ENCODE measurements at regions not wholly inside any gene's neighbourhood (a gene's known extent, or its start where the extent isn't known, plus 50 kb on each side); places are given as distances from the start of the nearest gene placed in this dataset.

GRCh38 chr2:19137433-19137832 lies 221.0 kb downstream of the OSR1 start:
- TF ChIP-seq CTCF (IDR thresholded peaks at IDR 0.05) = no peak
- no peaks in the 10 kb centered on the region for H3K36me3 ChIP-seq (ENCODE audit: low read depth)
- ATAC-seq = no peak
- no peak overlapping the region for H3K4me3 ChIP-seq
- no peaks in the 10 kb centered on the region for H3K4me1 ChIP-seq (ENCODE audit: low read depth)
- no peak for DNase-seq
- no peaks in the 10 kb centered on the region for H3K9me3 ChIP-seq
- intact Hi-C loops (cut with DNase I, micrococcal nuclease) = no loop called here

- Histone ChIP-seq H3K4me1 (ENCODE audit: low read depth) (no peaks in the 10 kb centered on the region), H3K9me3 (no peaks in the 10 kb centered on the region), H3K4me3 (no peak overlapping the region), H3K36me3 (ENCODE audit: low read depth) (no peaks in the 10 kb centered on the region)
- TF ChIP-seq CTCF (IDR thresholded peaks at IDR 0.05) = no peak
- no peak for ATAC-seq
- intact Hi-C loops (cut with DNase I, micrococcal nuclease) = no loop called here
- DNase-seq = no peak
These were observed 225.5 kb downstream of the OSR1 start for GRCh38 chr2:19132967-19133366.

- H3K4me3 ChIP-seq = no peak overlapping the region
- H3K9me3 ChIP-seq = no peaks in the 10 kb centered on the region
- H3K36me3 ChIP-seq (ENCODE audit: low read depth) = no peaks in the 10 kb centered on the region
- DNase-seq = no peak
- H3K4me1 ChIP-seq (ENCODE audit: low read depth) = no peaks in the 10 kb centered on the region
- intact Hi-C loops (cut with DNase I, micrococcal nuclease) = no loop called here
- no peak for ATAC-seq
- TF ChIP-seq CTCF (IDR thresholded peaks at IDR 0.05) = no peak
These were observed 226.6 kb downstream of the OSR1 start for GRCh38 chr2:19131871-19132270.

GRCh38 chr2:19128148-19128547 lies 230.3 kb downstream of the OSR1 start:
- TF ChIP-seq CTCF (IDR thresholded peaks at IDR 0.05) = no peak
- Histone ChIP-seq H3K36me3 (ENCODE audit: low read depth) (no peaks in the 10 kb centered on the region), H3K4me3 (no peak overlapping the region), H3K9me3 (no peaks in the 10 kb centered on the region), H3K4me1 (ENCODE audit: low read depth) (no peaks in the 10 kb centered on the region)
- no peak for DNase-seq
- no peak for ATAC-seq
- intact Hi-C loops (cut with DNase I, micrococcal nuclease) = no loop called here

- TF ChIP-seq CTCF (IDR thresholded peaks at IDR 0.05) = no peak
- intact Hi-C loops (cut with DNase I, micrococcal nuclease) = no loop called here
- DNase-seq (no peak), ATAC-seq (no peak)
- Histone ChIP-seq H3K4me1 (ENCODE audit: low read depth) (no peaks in the 10 kb centered on the region), H3K36me3 (ENCODE audit: low read depth) (no peaks in the 10 kb centered on the region), H3K9me3 (no peaks in the 10 kb centered on the region), H3K4me3 (no peak overlapping the region)
These were observed 230.8 kb downstream of the OSR1 start for GRCh38 chr2:19127616-19128015.
